ENCODE measurements at regions not wholly inside any gene's neighbourhood (a gene's known extent, or its start where the extent isn't known, plus 50 kb on each side); places are given as distances from the start of the nearest gene placed in this dataset.

DNA sequence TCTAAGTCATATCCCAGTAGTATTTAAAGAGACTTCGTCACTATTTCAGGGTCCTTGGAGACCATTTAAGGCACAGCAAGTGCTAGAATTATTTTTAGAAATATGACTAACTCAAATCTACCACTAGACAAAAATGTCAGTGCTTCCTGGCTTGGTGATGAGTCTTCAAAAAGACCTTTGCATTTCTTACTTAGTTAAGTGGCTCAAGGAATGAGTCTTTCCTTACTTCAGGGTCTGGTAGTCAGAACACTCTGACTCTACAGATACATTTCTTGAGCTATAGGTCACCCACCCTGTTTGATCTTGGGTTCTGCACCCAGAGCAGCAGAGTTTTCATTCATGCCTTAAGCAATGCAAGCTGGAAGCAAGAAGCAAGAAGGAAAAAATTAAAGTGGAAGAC lies 191.0 kb upstream of the HTR2A start:
- CTCF ChIA-PET = no interaction called here
- H3K9me3 Mint-ChIP-seq (ENCODE audit: insufficient read depth) = no peaks in the 10 kb centered on the region

DNA sequence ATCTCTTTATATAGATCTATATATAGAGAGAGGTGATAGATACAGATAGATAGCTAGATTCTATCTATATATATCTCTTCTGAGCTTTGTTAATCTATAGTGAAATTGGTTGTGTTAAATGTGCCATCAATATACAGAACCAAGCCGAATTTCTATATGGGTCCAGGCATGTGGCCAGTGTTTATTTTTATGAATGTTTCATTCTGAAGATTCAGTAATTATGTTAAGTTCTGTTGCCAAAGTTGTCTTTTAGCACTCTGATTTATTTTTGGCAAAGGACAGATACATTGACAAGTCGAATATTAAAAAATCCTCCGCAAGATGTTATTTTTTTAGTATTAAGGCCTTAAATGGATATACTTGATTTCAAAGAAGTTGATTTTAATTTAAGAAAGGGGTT lies 190.4 kb upstream of the HTR2A start:
- ATAC-seq (ENCODE audit: low read depth) = no peak
- TF ChIP-seq EZH2 (IDR thresholded peaks at IDR 0.05; ENCODE audit: borderline replicate concordance, insufficient read depth, low read depth, low read length, poor library complexity, severe bottlenecking) = no peak
- TF ChIP-seq, protein P1, sequence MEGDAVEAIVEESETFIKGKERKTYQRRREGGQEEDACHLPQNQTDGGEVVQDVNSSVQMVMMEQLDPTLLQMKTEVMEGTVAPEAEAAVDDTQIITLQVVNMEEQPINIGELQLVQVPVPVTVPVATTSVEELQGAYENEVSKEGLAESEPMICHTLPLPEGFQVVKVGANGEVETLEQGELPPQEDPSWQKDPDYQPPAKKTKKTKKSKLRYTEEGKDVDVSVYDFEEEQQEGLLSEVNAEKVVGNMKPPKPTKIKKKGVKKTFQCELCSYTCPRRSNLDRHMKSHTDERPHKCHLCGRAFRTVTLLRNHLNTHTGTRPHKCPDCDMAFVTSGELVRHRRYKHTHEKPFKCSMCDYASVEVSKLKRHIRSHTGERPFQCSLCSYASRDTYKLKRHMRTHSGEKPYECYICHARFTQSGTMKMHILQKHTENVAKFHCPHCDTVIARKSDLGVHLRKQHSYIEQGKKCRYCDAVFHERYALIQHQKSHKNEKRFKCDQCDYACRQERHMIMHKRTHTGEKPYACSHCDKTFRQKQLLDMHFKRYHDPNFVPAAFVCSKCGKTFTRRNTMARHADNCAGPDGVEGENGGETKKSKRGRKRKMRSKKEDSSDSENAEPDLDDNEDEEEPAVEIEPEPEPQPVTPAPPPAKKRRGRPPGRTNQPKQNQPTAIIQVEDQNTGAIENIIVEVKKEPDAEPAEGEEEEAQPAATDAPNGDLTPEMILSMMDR (IDR thresholded peaks at IDR 0.05) = no peak
- 100% methylated on average over 1 of the region's 3 CpGs for WGBS (ENCODE audit: insufficient coverage)
- Mint-ChIP-seq H3K9me3 (ENCODE audit: insufficient read depth) (no peaks in the 10 kb centered on the region), H3K27ac (no peak overlapping the region), H3K4me1 (no peaks in the 10 kb centered on the region), H3K4me3 (no peak overlapping the region), H3K27me3 (peaks cover 7% of the 10 kb centered on the region)
- Histone ChIP-seq H3K9ac (ENCODE audit: low read length) (no peak overlapping the region), H3K27ac (ENCODE audit: low read length in 2 of 2) (no peak overlapping the region), H3K4me1 (ENCODE audit: control insufficient read depth in 2 of 2, insufficient read depth in 2 of 2, low read length in 2 of 2) (no peaks in the 10 kb centered on the region), H2AFZ (ENCODE audit: insufficient read depth, low read depth, low read length, poor library complexity, severe bottlenecking) (no peak overlapping the region), H3K27me3 (replicated peaks in 1 of 4; ENCODE audit: control extremely low read depth in 1 of 4, control insufficient read depth in 3 of 4, insufficient read depth in 4 of 4, low read length in 3 of 4) (no peaks in the 10 kb centered on the region), H4K20me1 (ENCODE audit: control insufficient read depth, insufficient read depth, low read length, poor library complexity, severe bottlenecking) (no peaks in the 10 kb centered on the region), H3K79me2 (ENCODE audit: control insufficient read depth, insufficient read depth, low read length) (no peaks in the 10 kb centered on the region), H3K4me3 (ENCODE audit: control extremely low read depth in 1 of 5, extremely low read depth in 1 of 5, insufficient read depth in 1 of 5, low read depth in 2 of 5, low read length in 4 of 5) (no peak overlapping the region), H3K4me2 (replicated peaks; ENCODE audit: low read depth, low read length, poor library complexity, severe bottlenecking) (no peak overlapping the region), H3K36me3 (replicated peaks in 1 of 2; ENCODE audit: control extremely low read depth in 1 of 2, control insufficient read depth in 1 of 2, extremely low read depth in 1 of 2, insufficient read depth in 2 of 2, low read length in 1 of 2) (no peaks in the 10 kb centered on the region), H3K9me3 (ENCODE audit: control extremely low read depth in 1 of 3, control insufficient read depth in 2 of 3, insufficient read depth in 1 of 3, low read length in 2 of 3) (no peaks in the 10 kb centered on the region)
- intact Hi-C loops (cut with micrococcal nuclease) = no loop called here
- ChIA-PET CTCF (no interaction called here), POLR2A (no interaction called here)
- no peak for DNase-seq

More for the DNA sequence above, 191.0 kb upstream of the HTR2A start:
- Histone ChIP-seq H3K9me3 (ENCODE audit: control extremely low read depth in 1 of 3, control insufficient read depth in 2 of 3, insufficient read depth in 1 of 3, low read length in 2 of 3) (no peaks in the 10 kb centered on the region), H2AFZ (ENCODE audit: insufficient read depth, low read depth, low read length, poor library complexity, severe bottlenecking) (no peak overlapping the region), H4K20me1 (ENCODE audit: control insufficient read depth, insufficient read depth, low read length, poor library complexity, severe bottlenecking) (no peaks in the 10 kb centered on the region), H3K4me3 (ENCODE audit: control extremely low read depth in 1 of 5, extremely low read depth in 1 of 5, insufficient read depth in 1 of 5, low read depth in 2 of 5, low read length in 4 of 5) (no peak overlapping the region), H3K36me3 (replicated peaks in 1 of 2; ENCODE audit: control extremely low read depth in 1 of 2, control insufficient read depth in 1 of 2, extremely low read depth in 1 of 2, insufficient read depth in 2 of 2, low read length in 1 of 2) (no peaks in the 10 kb centered on the region), H3K79me2 (ENCODE audit: control insufficient read depth, insufficient read depth, low read length) (no peaks in the 10 kb centered on the region), H3K27me3 (replicated peaks in 1 of 4; ENCODE audit: control extremely low read depth in 1 of 4, control insufficient read depth in 3 of 4, insufficient read depth in 4 of 4, low read length in 3 of 4) (no peaks in the 10 kb centered on the region), H3K4me1 (ENCODE audit: control insufficient read depth in 2 of 2, insufficient read depth in 2 of 2, low read length in 2 of 2) (no peaks in the 10 kb centered on the region), H3K9ac (ENCODE audit: low read length) (no peak overlapping the region), H3K4me2 (replicated peaks; ENCODE audit: low read depth, low read length, poor library complexity, severe bottlenecking) (no peak overlapping the region), H3K27ac (ENCODE audit: low read length in 2 of 2) (no peak overlapping the region)
- ATAC-seq (ENCODE audit: low read depth) (no peak), DNase-seq (no peak)
- H3K27me3 Mint-ChIP-seq = peaks cover 10% of the 10 kb centered on the region
- intact Hi-C loops (cut with micrococcal nuclease) = no loop called here
- no peak overlapping the region for H3K4me3 Mint-ChIP-seq
- no peak overlapping the region for H3K27ac Mint-ChIP-seq
- POLR2A ChIA-PET = no interaction called here
- H3K4me1 Mint-ChIP-seq = no peaks in the 10 kb centered on the region
- no CpG with 5 or more reads among the region's 1 CpG for WGBS (ENCODE audit: insufficient coverage)
- no peak for TF ChIP-seq EZH2 (IDR thresholded peaks at IDR 0.05; ENCODE audit: borderline replicate concordance, insufficient read depth, low read depth, low read length, poor library complexity, severe bottlenecking)
- TF ChIP-seq, protein P1 (IDR thresholded peaks at IDR 0.05) = no peak

Measured in B cell (primary cell).